ENCODE measurements at regions not wholly inside any gene's neighbourhood (a gene's known extent, or its start where the extent isn't known, plus 50 kb on each side); places are given as distances from the start of the nearest gene placed in this dataset.

GRCh38 chr15:35210370-35210769 is 125.3 kb upstream of the NANOGP8 start:
- TF ChIP-seq POLR2AphosphoS5 (IDR thresholded peaks at IDR 0.05; ENCODE audit: low read depth) (no peak), CTCF (IDR thresholded peaks at IDR 0.05; ENCODE audit: insufficient read depth, low read length) (no peak), REST (IDR thresholded peaks at IDR 0.05; ENCODE audit: insufficient replicate concordance, low read depth) (no peak)

Data from HL-60 (cell line).